ENCODE measurements at regions not wholly inside any gene's neighbourhood (a gene's known extent, or its start where the extent isn't known, plus 50 kb on each side); places are given as distances from the start of the nearest gene placed in this dataset.
A peak's percentile ranks its signal among the peaks of the same experiment; 100 is the strongest.
"Not testable (repeated sequence)": the region's sequence is repeated elsewhere in the genome, so short reads cannot be mapped to it uniquely, and the experiment has no call there.

GRCh38 chr2:91575701-91576100, 2884.2 kb downstream of the RPIA start:
- H3K4me1 ChIP-seq (replicated peaks in 1 of 2); H3K27ac ChIP-seq; in situ Hi-C loops (cut with MboI; ENCODE audit: low pct_unique_long_range_greater_than_20kb in 2 of 9, low sequenced_read_pairs in 9 of 9, unreplicated experiment in 9 of 9); H3K4me3 ChIP-seq; ATAC-seq (replicated peaks in 6 of 8): not testable (repeated sequence)
- 68% methylated on average over 4 of the region's 11 CpGs; no CpG with 5 or more reads in 9 of the 10 experiments for WGBS, 10 experiments

- ATAC-seq (replicated peaks in 6 of 8); H3K4me3 ChIP-seq; H3K4me1 ChIP-seq (replicated peaks in 1 of 2); H3K27ac ChIP-seq; in situ Hi-C loops (cut with MboI; ENCODE audit: low pct_unique_long_range_greater_than_20kb in 2 of 9, low sequenced_read_pairs in 9 of 9, unreplicated experiment in 9 of 9): not testable (repeated sequence)
- 17 to 76% (median 40%) methylated on average over 1 to 4 of the region's 6 CpGs; no CpG with 5 or more reads in 3 of the 10 experiments for WGBS, 10 experiments
Observed at GRCh38 chr2:91577406-91577805, 2885.9 kb downstream of the RPIA start.

- in situ Hi-C loops (cut with MboI; ENCODE audit: low pct_unique_long_range_greater_than_20kb in 2 of 9, low sequenced_read_pairs in 9 of 9, unreplicated experiment in 9 of 9); ATAC-seq (replicated peaks in 6 of 8); H3K4me3 ChIP-seq; H3K4me1 ChIP-seq (replicated peaks in 1 of 2); H3K27ac ChIP-seq: not testable (repeated sequence)
- 0 to 83% (median 50%) methylated on average over 1 to 2 of the region's 3 CpGs; no CpG with 5 or more reads in 2 of the 10 experiments for WGBS, 10 experiments
Observed at GRCh38 chr2:91578678-91579077, 2887.2 kb downstream of the RPIA start.

- H3K4me3 ChIP-seq; H3K4me1 ChIP-seq (replicated peaks in 1 of 2); in situ Hi-C loops (cut with MboI; ENCODE audit: low pct_unique_long_range_greater_than_20kb in 2 of 9, low sequenced_read_pairs in 9 of 9, unreplicated experiment in 9 of 9); H3K27ac ChIP-seq; ATAC-seq (replicated peaks in 6 of 8): not testable (repeated sequence)
- 40 to 53% methylated on average over 1 to 2 of the region's 3 CpGs; no CpG with 5 or more reads in 8 of the 10 experiments for WGBS, 10 experiments
Observed at GRCh38 chr2:91579555-91579954, 2888.1 kb downstream of the RPIA start.

- H3K4me1 ChIP-seq (replicated peaks in 1 of 2); ATAC-seq (replicated peaks in 6 of 8); H3K4me3 ChIP-seq; H3K27ac ChIP-seq; in situ Hi-C loops (cut with MboI; ENCODE audit: low pct_unique_long_range_greater_than_20kb in 2 of 9, low sequenced_read_pairs in 9 of 9, unreplicated experiment in 9 of 9): not testable (repeated sequence)
- 49 to 74% (median 63%) methylated on average over 1 to 4 of the region's 4 CpGs; no CpG with 5 or more reads in 1 of the 10 experiments for WGBS, 10 experiments
Observed at GRCh38 chr2:91580043-91580442, 2888.6 kb downstream of the RPIA start.

GRCh38 chr2:91587098-91587497, 2895.6 kb downstream of the RPIA start:
- H3K27ac ChIP-seq; in situ Hi-C loops (cut with MboI; ENCODE audit: low pct_unique_long_range_greater_than_20kb in 2 of 9, low sequenced_read_pairs in 9 of 9, unreplicated experiment in 9 of 9); ATAC-seq (replicated peaks in 6 of 8); H3K4me3 ChIP-seq; H3K4me1 ChIP-seq (replicated peaks in 1 of 2): not testable (repeated sequence)
- 20 to 40% methylated on average over 1 of the region's 6 CpGs; no CpG with 5 or more reads in 8 of the 10 experiments for WGBS, 10 experiments

- 56 to 100% (median 84%) methylated on average over 1 to 12 of the region's 17 CpGs; no CpG with 5 or more reads in 2 of the 10 experiments for WGBS, 10 experiments
- H3K4me1 ChIP-seq (replicated peaks in 1 of 2); ATAC-seq (replicated peaks in 6 of 8); H3K27ac ChIP-seq; H3K4me3 ChIP-seq; in situ Hi-C loops (cut with MboI; ENCODE audit: low pct_unique_long_range_greater_than_20kb in 2 of 9, low sequenced_read_pairs in 9 of 9, unreplicated experiment in 9 of 9): not testable (repeated sequence)
Observed at GRCh38 chr2:91587908-91588535, 2896.5 kb downstream of the RPIA start.

- in situ Hi-C loops (cut with MboI; ENCODE audit: low pct_unique_long_range_greater_than_20kb in 2 of 9, low sequenced_read_pairs in 9 of 9, unreplicated experiment in 9 of 9); H3K4me1 ChIP-seq (replicated peaks in 1 of 2); H3K27ac ChIP-seq; ATAC-seq (replicated peaks in 6 of 8); H3K4me3 ChIP-seq: not testable (repeated sequence)
- no CpG with 5 or more reads among the region's 36 CpGs for WGBS, 10 experiments
Observed at GRCh38 chr2:91588782-91589223, 2897.3 kb downstream of the RPIA start.

GRCh38 chr2:91589454-91590328, 2898.2 kb downstream of the RPIA start:
- ATAC-seq (replicated peaks in 6 of 8); H3K27ac ChIP-seq; H3K4me1 ChIP-seq (replicated peaks in 1 of 2); in situ Hi-C loops (cut with MboI; ENCODE audit: low pct_unique_long_range_greater_than_20kb in 2 of 9, low sequenced_read_pairs in 9 of 9, unreplicated experiment in 9 of 9): not testable (repeated sequence)
- peak overlapping the region in 3 of 5 donors; percentile 1 to 19 (median 6) for H3K4me3 ChIP-seq
- WGBS, 10 experiments, result 10 to 40% (median 22%) methylated on average over 1 to 16 of the region's 65 CpGs; no CpG with 5 or more reads in 1 of the 10 experiments

GRCh38 chr2:91590381-91590780, 2898.9 kb downstream of the RPIA start:
- H3K4me3 ChIP-seq; H3K4me1 ChIP-seq (replicated peaks in 1 of 2); ATAC-seq (replicated peaks in 6 of 8); in situ Hi-C loops (cut with MboI; ENCODE audit: low pct_unique_long_range_greater_than_20kb in 2 of 9, low sequenced_read_pairs in 9 of 9, unreplicated experiment in 9 of 9); H3K27ac ChIP-seq: not testable (repeated sequence)
- 100% methylated on average over 1 to 2 of the region's 12 CpGs; no CpG with 5 or more reads in 8 of the 10 experiments for WGBS, 10 experiments

GRCh38 chr2:91591066-91591465, 2899.6 kb downstream of the RPIA start:
- H3K27ac ChIP-seq; H3K4me1 ChIP-seq (replicated peaks in 1 of 2); H3K4me3 ChIP-seq; ATAC-seq (replicated peaks in 6 of 8); in situ Hi-C loops (cut with MboI; ENCODE audit: low pct_unique_long_range_greater_than_20kb in 2 of 9, low sequenced_read_pairs in 9 of 9, unreplicated experiment in 9 of 9): not testable (repeated sequence)
- WGBS, 10 experiments, result no CpG with 5 or more reads among the region's 6 CpGs

- WGBS, 10 experiments, result 33 to 92% (median 45%) methylated on average over 1 to 3 of the region's 7 CpGs; no CpG with 5 or more reads in 2 of the 10 experiments
- in situ Hi-C loops (cut with MboI; ENCODE audit: low pct_unique_long_range_greater_than_20kb in 2 of 9, low sequenced_read_pairs in 9 of 9, unreplicated experiment in 9 of 9), result not testable (repeated sequence)
Observed at GRCh38 chr2:91597436-91597835, 2906.0 kb downstream of the RPIA start.

GRCh38 chr2:91598519-91598918, 2907.0 kb downstream of the RPIA start:
- in situ Hi-C loops (cut with MboI; ENCODE audit: low pct_unique_long_range_greater_than_20kb in 2 of 9, low sequenced_read_pairs in 9 of 9, unreplicated experiment in 9 of 9); H3K4me1 ChIP-seq (replicated peaks in 1 of 2); H3K4me3 ChIP-seq; H3K27ac ChIP-seq; ATAC-seq (replicated peaks in 6 of 8): not testable (repeated sequence)
- WGBS, 10 experiments, result 26 to 83% (median 61%) methylated on average over 1 to 4 of the region's 4 CpGs; no CpG with 5 or more reads in 1 of the 10 experiments

More at GRCh38 chr2:91597436-91597835, 2906.0 kb downstream of the RPIA start:
- H3K4me1 ChIP-seq (replicated peaks in 1 of 2); H3K27ac ChIP-seq; ATAC-seq (replicated peaks in 6 of 8); H3K4me3 ChIP-seq: not testable (repeated sequence)
